HG03060 (cell line): ENCODE measurements at regions not wholly inside any gene's neighbourhood (a gene's known extent, or its start where the extent isn't known, plus 50 kb on each side); places are given as distances from the start of the nearest gene placed in this dataset.

ENCODE experiments used
- ATAC-seq: cut with Tn5 transposase; IDR thresholded peaks from one replicate; pipeline ENCODE4 v1.9.1; 2021; ENCODE audit warnings: low read depth, moderate number of reproducible peaks; ENCODE audit not compliant: unreplicated experiment

DNA sequence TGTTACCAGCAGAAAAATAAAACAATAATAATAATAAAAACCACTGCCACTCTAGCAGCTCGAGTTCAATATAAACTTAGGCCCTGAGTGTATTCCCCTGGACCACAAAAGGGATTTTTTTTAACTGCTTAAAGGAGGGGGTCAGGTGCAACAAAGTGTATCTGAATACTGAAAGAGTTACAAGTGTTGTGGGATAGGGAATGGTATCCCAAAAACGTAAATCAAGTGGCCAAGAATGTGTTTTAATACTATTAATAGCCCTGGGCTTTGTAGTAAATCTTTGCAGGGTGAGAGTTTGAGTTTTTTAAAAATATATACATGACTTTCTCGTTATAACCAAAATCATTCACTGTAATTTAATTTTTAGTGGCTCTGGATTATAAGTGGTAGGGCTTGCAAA, 860.1 kb upstream of the INTU start:
- ATAC-seq: no peak

DNA sequence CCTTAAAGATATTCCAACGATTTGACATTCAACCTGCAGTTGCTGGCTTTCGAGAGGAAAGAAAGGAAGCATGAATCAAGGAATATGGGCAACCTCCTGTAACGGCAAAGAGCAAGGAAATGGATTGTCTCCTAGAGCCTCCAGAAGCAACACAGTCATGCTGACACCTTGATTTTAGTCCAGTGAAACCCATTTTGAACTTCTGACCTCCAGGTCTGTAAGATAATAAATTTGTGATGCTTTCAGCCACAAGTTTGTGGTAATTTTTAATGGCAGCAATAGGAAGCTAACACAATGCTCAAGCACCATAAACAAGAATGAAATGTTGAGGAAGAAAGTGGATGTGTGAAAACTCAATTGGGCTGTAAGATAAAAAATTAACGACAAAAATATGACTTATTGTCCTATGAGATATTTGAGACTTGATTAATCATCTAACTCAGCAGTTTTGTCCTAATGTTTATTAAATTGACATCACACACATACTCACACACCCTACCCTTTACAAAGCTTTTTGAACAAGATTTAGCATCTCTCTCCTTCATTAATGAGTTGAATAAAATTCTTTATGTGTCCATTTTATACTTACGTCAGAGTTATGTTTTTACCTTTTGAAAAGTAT, 857.2 kb upstream of the INTU start:
- no peak for ATAC-seq

DNA sequence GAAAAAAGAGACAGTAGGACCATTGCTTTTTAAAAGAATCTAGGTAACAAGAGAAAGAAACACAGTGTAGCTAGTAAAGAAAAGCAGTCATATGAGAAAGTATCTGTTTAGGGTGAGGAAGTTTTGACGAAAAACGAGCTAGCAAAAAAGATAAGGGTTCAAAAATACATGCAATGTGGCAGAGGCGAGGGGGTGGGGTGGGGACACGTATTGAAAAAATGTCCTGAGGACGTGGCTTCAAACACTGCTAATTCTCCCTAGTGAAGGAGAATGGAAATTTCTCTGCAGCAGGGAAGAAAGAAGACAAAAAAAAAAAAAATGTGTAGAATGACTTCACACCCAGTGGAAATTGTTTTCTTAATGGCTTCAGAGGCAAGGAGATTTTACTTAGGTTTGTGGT, 856.4 kb upstream of the INTU start:
- ATAC-seq: no peak

DNA sequence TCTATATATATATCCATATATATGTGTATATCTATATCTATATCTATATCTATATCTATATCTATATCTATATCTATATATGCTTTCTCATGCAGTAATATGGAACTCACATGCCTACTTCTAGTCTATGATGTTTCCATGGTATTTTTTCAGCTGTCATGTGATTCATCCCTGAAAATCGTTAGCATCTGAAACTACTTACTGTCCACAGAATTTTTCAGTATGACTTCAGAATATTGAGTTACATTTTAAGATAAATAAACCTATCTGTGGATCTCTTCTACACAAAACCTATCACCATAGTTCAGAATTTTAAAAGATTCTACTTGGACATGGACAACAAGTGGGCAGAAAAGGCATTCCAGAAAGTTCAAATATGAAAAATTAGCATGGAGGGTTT, 855.1 kb upstream of the INTU start:
- no peak for ATAC-seq

DNA sequence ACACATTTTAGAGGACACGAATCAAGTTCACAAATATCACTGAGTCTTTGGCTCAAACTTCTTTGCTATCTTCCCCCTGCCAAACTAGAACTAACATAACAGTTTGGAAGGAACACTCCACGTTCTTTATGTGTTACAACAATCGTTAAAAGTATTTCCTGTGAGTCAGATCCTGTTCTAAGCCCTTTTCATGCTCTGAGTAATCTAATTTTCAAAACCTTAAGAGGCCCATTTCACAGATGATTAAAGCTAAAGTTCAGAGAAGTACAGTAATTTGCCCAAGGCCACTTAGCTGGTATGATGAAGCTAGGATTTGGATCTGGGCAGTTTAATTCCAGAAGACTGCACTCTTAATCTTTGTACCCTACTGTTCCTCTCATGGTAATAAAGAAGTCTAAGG, 854.4 kb upstream of the INTU start:
- ATAC-seq: no peak

DNA sequence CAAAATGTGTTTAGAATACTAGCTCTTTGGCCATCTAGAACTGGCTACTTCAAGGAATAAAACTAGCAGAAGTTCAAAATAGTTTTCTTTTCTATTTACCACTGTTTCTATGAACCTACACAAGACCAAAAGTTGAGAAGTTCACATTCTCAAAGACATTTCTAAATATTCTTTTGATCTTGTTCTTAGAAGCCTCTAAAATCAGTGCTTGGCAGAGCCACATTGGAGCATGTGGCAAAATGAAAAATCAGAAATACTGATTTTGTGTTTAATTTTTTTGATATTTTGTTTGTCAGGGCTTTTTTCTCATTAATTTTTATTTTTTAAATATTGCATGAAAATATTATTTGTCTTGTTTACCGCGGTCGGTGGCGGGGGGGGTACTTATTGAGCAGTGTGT, 853.8 kb upstream of the INTU start:
- ATAC-seq: no peak

DNA sequence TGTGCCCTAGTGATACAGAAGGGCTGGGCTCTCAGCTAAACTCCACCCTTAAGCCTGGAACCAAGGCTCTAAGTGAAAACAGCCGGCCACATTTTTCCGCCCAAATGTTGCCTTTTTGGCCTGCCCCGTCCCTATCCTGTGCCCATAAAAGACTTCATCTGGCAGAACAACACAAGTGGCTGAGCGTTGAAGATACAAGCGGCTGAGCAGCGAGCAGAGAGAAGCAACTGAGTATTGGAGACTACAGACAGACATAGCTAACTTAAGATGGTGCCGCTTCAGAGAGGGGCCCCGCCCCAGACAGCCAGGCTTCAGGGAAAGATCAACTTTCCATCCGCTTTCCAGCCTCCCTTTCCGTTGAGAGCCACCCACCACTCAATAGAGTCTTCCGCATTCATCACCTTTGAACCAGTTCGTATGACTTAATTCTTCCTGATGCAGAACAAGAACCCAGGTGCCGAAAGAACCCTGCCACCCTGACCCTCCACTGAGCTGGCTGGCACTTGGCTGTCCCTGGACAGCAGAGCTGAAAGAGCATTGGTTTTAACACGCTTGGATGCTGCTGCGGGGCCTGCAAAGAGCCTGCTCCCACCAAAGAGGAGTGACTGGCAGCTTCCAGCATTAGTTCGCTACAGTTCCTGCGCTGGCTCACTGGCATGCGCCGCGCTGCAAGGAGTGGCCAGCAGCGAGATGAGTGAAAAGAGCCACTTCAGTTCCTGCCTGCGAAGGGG, 853.2 kb upstream of the INTU start:
- no peak for ATAC-seq

DNA sequence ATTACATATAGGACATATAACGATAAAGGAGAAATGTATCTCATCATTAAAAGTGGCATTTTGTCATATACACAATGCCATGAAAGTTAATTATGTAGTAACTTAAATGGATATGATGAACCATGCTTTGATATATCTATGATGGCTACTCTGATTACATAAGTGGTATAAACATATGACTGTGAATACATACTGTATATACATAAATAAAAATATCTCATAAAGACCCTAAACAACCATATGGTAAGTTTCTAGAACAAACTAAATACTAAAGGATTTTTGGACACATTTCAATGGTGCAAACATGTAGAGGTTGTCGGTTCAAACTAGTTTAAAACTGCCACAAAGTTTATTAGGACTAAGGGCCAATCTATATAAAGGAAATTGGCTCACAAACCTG, 849.6 kb upstream of the INTU start:
- ATAC-seq: no peak

DNA sequence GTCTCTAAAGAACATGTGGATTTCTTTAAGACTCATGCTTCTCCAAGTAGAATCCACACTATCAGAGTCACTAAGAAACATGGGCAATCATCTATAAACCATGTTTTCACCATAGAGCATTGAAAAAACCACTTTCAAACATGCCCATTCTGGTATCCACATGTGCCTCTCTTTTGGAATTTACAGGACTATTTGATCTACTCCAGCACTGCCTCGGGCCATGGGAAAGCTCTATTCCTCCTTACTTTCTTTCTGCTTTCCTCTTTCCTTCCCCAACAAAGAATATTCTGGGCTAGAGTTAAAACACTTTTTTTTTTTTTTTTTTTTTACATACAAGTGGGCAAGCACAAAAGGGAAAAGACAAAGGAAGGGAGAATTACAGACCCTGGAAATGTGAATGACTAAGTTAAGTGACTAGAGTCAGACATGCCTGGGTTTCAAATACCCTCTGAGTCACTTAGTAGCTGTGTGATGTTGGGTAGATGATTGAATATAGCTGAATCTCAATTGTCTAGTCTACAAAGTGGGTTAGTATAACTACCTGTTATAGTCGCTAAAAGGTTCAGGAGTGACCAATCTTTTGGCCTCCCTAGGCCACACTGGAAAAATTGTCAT, 847.7 kb upstream of the INTU start:
- ATAC-seq: no peak

DNA sequence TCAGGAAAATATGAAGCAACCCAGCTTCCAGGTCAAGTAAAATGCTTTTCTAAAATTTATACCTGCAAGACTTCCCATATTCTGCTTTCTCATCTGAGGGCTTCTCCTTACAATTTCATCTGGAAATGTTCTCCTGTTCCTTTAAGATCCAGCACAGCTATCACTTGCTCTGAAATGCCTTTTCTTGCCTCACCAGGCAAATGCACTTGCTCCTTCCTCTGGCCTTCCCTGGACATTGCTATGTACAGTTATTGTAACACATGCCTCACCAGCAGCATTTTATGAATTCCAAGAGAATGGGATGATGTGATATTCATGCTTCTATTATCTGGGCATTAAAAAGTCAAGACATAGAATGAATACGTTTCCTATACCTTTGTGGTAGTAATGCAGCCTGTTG, 842.1 kb upstream of the INTU start:
- no peak for ATAC-seq

DNA sequence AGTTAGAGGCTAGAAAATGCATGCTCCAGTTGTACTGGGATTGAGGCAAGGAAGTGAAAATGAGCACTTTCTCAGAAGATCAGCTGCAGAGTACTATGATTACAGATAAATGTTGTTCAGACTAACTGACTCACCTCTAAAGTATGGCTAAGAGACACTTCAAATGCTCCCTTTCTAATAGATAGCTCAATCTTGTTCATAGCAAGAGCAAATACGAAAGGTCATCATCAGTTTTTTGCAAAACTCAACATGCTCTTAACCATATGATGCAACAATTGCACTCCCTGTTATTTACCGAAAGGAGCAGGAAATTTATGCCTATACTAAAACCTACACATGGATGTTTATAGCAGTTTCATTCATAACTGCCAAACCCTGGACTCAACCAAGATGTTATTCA, 838.4 kb upstream of the INTU start:
- ATAC-seq: no peak

DNA sequence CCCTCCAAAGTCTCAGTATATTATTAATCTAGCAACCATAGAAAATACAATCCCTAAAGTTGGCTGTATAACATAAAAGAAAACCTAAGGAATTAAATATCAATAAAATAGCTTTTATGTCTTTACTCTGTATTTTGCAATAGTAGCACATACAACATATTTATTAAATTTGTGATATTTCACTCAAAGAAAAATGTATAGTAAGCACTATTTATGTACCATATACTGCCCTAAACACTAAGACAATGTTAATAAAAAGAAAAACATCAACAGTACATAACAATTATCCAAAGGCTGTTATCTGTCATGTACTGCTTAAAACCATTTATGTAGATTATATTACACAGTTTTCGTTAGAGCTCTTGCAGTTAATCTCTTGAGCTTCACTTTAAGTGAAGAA, 834.5 kb upstream of the INTU start:
- no peak for ATAC-seq

DNA sequence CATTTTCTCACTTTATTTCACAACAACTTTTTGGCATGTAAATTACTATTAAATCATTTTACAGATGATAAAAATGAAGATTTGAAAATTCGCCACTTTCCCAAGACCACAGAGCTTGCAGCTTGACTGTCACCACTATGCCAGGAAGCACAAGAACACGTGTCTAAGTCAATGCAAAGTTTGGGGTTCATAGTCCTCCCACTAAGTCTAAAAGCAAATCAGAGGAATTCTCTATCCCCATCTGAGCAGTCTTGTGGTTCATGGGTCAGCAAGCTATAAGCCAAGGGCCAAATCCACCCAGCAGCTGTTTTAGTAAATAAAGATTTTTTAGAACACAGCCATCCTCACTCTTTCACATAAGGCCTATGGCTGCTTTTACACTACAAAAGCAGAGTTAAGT, 833.3 kb upstream of the INTU start:
- ATAC-seq: no peak

DNA sequence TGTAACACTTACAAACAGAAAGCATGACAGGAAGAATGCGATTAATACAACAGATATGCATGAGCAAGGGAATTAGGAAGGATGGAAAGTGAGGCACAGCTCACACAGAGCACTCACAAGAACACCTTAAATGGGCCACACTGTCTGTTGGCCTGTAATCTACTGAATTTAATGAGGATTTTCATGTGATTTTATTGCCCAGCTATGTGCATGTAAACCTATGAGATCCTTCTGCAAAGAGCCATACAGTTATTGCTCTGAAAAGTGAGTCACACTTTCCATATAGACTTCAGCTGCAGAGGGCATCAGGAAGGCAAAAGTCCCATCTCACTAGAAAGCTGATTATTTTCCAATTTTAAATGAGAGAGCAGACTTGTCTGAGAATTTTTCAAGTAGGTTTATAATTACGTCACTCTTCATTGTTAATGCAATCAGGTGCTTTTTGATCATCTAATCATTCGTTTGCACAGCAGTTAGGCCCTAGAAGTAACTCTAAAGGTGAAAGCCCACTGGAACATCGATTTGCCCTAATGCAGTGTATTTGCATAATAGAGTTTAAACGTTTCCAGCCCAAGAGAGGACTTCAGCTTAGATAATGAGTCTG, 832.7 kb upstream of the INTU start:
- no peak for ATAC-seq

DNA sequence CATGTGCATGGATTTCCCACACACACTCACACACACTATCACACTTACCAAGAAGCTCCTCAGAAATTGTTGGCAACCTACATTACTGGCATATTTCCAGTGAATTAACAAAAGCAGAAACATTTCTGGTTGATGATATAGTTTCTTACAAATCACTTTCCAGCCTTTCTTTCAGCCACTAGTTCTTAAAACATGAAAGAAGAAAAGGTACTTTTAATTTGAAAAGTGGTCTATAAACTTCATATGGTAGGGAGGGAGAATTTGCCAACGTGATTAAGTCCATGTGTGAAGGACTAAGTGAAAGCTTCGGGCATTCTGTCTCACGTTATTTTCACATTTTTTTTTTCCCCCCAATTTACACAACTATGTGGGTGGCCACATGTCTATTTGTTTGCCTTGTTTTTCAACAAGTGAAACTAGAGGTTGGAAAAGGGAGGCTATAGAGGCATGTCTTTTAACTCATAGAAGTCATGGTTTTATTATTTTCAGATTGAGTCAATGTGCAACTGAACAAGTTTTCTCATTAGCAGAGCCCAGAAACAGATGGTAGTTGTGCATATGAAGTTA, 832.1 kb upstream of the INTU start:
- no peak for ATAC-seq

DNA sequence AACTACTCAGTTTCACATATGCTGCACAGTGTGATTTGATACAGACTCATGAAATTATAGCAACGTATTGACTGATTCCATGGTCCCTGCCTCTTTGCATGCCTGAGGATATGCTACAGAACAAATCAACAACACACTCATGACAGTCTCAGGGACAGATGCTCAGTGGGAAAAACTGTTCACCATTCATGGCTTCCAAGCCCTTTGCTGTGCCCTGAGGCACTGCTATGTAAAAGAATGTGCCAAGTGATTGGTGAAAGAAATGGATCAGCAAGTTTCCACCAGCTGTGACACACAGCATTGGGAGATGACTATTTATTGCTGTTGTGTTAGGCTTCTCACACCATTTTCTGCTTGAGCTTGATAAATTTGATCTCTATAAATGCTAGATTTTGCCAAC, 825.6 kb upstream of the INTU start:
- ATAC-seq: no peak

DNA sequence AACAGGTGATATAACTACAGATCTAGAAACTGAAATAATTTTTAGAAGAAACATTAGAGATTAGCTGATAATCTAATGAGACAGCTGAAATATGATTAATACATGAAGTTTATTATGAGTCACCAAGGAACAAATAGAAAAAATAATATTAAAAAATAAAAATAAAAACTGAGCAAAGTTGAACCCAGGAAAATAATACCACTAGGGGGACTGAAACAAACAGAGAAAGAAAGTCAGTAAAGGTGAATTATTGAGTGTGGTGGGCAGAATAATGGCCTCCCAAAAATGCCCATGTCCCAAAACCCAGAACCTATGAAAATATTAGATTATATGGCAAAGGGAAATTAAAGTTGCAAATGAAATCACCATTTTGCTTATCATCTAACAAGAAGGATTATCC, 820.7 kb upstream of the INTU start:
- no peak for ATAC-seq

DNA sequence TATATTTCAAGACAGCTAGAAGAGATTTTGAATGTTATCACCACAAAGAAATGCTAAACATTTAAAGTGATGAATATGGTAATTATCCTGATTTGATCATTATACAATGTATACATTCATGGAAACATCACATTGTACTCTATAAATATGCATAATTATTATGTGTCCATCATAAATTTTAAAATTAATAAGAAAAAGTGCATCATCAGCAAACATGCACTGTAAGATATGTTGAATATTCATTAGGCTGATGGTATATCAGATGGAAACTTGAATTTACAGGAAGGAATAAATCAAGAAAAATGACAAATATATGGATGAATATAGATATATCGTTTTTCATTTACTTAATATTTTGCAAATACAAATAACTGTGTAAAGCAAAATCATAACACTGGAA, 812.1 kb upstream of the INTU start:
- ATAC-seq: no peak

DNA sequence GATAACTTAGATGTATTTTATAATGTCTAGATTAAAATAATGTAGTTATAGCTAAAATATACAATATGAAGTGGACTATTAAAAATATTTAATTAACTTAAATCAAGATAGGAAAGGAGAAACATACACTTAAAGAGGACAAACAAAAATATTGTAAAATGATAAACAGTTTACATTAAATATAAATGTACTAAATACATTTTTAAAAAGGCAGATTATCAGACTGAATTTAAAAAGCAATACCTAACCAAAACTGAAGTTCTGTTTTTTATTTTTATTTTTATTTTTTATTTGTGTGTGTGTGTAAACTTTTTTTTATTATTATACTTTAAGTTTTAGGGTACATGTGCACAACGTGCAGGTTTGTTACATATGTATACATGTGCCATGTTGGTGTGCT, 811.6 kb upstream of the INTU start:
- no peak for ATAC-seq

DNA sequence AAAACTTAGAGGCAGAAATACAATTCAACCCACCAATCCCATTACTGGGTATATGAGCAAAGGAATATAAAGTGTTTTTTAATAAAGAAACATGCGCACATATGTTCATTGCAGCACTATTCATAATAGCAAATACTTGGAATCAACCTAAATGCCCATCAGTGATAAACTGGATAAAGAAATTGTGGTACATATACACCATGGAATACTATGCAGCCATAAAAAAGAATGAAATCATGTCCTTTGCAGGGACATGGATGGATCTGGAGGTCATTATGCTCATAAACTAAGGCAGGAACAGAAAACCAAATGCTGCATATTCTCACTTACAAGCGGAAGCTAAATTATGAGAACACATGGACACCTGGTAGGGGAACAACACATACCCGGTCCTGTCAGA, 807.7 kb upstream of the INTU start:
- ATAC-seq: no peak

DNA sequence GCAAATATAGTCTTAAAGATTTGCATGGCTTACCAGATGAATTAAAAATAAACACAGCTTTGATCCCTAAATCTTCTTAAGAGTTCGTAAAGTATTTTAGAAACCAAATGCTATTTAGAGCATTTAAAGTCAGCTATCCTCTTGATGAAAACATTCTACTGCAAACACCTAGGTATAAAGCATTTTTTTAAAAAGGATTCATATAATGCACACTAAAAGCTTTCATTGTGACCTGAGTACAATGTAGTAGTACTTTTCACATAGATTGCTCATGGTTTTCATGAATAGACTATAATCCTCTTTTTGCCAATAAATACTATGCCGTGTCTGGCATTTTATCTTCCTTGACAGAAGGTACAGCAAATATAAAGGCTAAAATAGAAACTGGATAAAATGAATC, 805.1 kb upstream of the INTU start:
- no peak for ATAC-seq

DNA sequence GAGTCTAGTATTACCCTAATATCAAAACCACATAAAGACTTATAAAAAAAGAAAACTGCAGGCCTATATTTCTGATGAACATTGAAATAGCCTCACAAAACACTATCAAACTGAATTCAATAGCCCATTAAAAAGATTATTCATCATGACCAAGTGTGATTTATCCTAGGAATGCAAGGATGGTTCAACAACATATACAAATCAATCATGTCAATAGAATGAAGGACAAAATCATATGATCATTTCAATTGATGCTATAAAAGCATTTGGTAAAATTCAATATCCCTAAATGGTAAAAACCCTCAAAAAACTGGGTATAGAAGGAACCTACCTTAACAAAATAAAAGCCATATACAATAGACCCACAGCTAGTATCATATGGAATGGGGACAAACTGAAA, 797.9 kb upstream of the INTU start:
- no peak for ATAC-seq
